H1 (cell line): ENCODE measurements at regions not wholly inside any gene's neighbourhood (a gene's known extent, or its start where the extent isn't known, plus 50 kb on each side); places are given as distances from the start of the nearest gene placed in this dataset.

ENCODE experiments used
- CTCF ChIP-seq, 3 experiments: IDR thresholded peaks; 1 replicate in 2 of 3; 2 replicates in 1 of 3; pipeline versions ENCODE4 v1.5.1 to v1.6.1; 2011; ENCODE audit warnings: low read length in 3 of 3, mild to moderate bottlenecking in 3 of 3, inconsistent platforms in 2 of 3, low read depth in 1 of 3, moderate library complexity in 1 of 3; ENCODE audit not compliant: insufficient read depth in 1 of 3; ENCODE audit errors: control extremely low read depth in 1 of 3
- FOSL1 ChIP-seq: IDR thresholded peaks from 2 replicates; pipeline ENCODE4 v1.6.1; 2011; ENCODE audit warnings: mild to moderate bottlenecking, low read depth, low read length, moderate library complexity; ENCODE audit not compliant: insufficient read depth
- HDAC6 ChIP-seq: IDR thresholded peaks from one replicate; pipeline ENCODE4 v1.7.1; 2012; ENCODE audit warnings: low read depth, mild to moderate bottlenecking, inconsistent platforms, low read length, moderate library complexity
- MAFK ChIP-seq: IDR thresholded peaks from 2 replicates; pipeline ENCODE4 v1.6.1; 2012; ENCODE audit warnings: low read depth, mild to moderate bottlenecking, improper control_type of control experiment, low read length
- PHF8 ChIP-seq: fragments of 200-600 bp; sonication (generic); conservative IDR thresholded peaks from 2 replicates; pipeline ENCODE4 v1.7.1; 2012; ENCODE audit warnings: low read depth, mild to moderate bottlenecking, inconsistent platforms, low read length, moderate library complexity
- POLR2A ChIP-seq, 2 experiments: IDR thresholded peaks; 1 replicate in 1 of 2; 2 replicates in 1 of 2; pipeline ENCODE4 v1.6.1; 2011; ENCODE audit warnings: low read depth in 2 of 2, low read length in 2 of 2, mild to moderate bottlenecking in 2 of 2; ENCODE audit errors: control extremely low read depth in 1 of 2
- SIX5 ChIP-seq: IDR thresholded peaks from 2 replicates; pipeline ENCODE4 v1.6.1; 2011; ENCODE audit warnings: mild to moderate bottlenecking, low read depth, low read length
- SUZ12 ChIP-seq: fragments of 200-600 bp; sonication (generic); IDR thresholded peaks from 2 replicates; pipeline ENCODE4 v1.6.1; 2012; ENCODE audit warnings: mild to moderate bottlenecking, inconsistent platforms, low read length, moderate library complexity, mixed read lengths

DNA sequence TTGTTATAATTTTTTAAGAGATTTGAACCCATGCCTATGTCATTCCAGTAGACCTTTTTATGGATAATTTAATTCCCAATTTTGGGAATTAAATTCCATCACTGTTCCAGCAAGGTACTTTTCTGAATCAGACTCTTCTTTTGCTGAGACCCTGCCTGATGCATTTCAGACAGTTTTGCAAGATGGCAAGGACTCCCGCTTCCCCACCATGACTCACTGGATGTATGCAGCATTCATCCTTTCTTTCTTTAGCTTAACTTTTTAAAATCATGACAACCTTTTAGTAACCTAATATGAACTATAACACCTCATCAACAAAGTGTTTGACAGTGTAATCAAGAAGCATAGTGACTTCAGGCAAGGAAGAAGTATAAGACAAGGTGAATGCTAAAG is 178.1 kb upstream of the LEF1 start (continued):
- TF ChIP-seq CTCF (IDR thresholded peaks at IDR 0.05; ENCODE audit: control extremely low read depth in 1 of 3, insufficient read depth in 1 of 3, low read depth in 1 of 3, low read length in 3 of 3) (no peak), SUZ12 (no peak), HDAC6 (no peak), PHF8 (no peak), POLR2A (IDR thresholded peaks at IDR 0.05; ENCODE audit: control extremely low read depth in 1 of 2, low read depth in 2 of 2, low read length in 2 of 2) (no peak), FOSL1 (no peak), SIX5 (no peak), MAFK (no peak)
